ENCODE measurements at regions not wholly inside any gene's neighbourhood (a gene's known extent, or its start where the extent isn't known, plus 50 kb on each side); places are given as distances from the start of the nearest gene placed in this dataset.

DNA sequence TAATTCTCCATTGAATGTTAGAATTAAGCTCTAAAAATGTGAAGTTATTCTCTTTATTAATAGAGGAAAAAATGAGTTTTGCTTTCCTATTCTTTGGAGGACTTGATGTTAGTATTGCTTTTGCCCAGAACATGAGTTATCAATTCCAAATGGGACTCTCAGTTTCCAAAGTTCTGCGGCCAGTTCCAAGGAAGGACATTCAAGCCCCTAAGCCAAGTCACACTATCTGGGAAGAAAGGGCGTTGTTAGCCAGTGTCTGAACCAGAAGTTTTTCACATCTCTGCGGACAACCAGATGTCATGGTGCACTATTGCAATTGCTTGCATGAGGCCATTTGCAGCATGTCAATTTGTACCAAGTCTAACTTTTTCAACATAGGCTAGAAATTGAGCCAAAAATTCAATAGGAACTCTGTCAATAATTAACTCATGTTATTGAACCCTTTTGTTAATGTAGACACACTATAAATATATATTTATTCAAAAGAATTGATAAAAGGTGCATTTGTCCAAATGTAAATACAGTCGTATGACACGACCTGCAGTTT is 183.3 kb upstream of the PIK3R1 start:
- no peak for TF ChIP-seq POLR2AphosphoS5 (IDR thresholded peaks at IDR 0.05; ENCODE audit: insufficient read depth in 1 of 2, low read depth in 1 of 2)
- no peak for TF ChIP-seq CTCF (IDR thresholded peaks at IDR 0.05)

All from vagina (tissue), 2 donors.